Body of pancreas (tissue), 4 donors: ENCODE measurements at regions not wholly inside any gene's neighbourhood (a gene's known extent, or its start where the extent isn't known, plus 50 kb on each side); places are given as distances from the start of the nearest gene placed in this dataset.

Experiments
- POLR2A ChIP-seq, 3 donors: fragments of 450-650 bp; IDR thresholded peaks; one replicate each; pipeline ENCODE4 v1.6.1; 2016; ENCODE audit warnings: antibody characterized with exemption in 3 of 3, mild to moderate bottlenecking in 2 of 3
- TF ChIP-seq, protein P1 (sequence below), 7 experiments: fragments of 450-650 bp in 4 of 7; fragments of 200-600 bp in 3 of 7; sonication (generic) in 3 of 7; IDR thresholded peaks; one replicate each; pipeline ENCODE4 v1.5.1; 2016 to 2019; ENCODE audit warnings: antibody characterized with exemption in 7 of 7

DNA sequence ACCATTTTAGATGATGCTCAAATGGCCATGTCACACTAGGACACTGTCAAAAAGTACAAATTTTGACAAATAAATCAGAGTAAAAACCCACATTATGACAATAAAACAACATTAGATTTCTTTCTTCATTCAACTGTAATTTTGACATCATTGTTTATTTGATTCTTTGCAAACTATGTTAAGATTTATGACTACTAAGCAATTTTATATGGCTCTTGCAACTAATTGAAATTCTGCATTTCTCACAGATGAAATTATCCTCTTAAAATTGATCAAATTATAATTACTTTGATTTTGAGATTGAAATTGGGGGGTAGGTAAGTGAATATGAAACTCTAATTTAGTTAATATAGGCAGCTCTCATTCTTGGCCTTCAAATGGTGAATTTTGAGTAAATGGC lies 59.8 kb downstream of the ATOH1 start:
- no peak for TF ChIP-seq POLR2A (IDR thresholded peaks at IDR 0.05)
- TF ChIP-seq, protein P1, sequence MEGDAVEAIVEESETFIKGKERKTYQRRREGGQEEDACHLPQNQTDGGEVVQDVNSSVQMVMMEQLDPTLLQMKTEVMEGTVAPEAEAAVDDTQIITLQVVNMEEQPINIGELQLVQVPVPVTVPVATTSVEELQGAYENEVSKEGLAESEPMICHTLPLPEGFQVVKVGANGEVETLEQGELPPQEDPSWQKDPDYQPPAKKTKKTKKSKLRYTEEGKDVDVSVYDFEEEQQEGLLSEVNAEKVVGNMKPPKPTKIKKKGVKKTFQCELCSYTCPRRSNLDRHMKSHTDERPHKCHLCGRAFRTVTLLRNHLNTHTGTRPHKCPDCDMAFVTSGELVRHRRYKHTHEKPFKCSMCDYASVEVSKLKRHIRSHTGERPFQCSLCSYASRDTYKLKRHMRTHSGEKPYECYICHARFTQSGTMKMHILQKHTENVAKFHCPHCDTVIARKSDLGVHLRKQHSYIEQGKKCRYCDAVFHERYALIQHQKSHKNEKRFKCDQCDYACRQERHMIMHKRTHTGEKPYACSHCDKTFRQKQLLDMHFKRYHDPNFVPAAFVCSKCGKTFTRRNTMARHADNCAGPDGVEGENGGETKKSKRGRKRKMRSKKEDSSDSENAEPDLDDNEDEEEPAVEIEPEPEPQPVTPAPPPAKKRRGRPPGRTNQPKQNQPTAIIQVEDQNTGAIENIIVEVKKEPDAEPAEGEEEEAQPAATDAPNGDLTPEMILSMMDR (IDR thresholded peaks at IDR 0.05) = no peak
